ENCODE measurements at regions not wholly inside any gene's neighbourhood (a gene's known extent, or its start where the extent isn't known, plus 50 kb on each side); places are given as distances from the start of the nearest gene placed in this dataset.
"Not testable (repeated sequence)": the region's sequence is repeated elsewhere in the genome, so short reads cannot be mapped to it uniquely, and the experiment has no call there.

GRCh38 chr2:34153484-34153883, 554.4 kb upstream of the FAM98A start:
- H3K4me3 Mint-ChIP-seq: no peak overlapping the region
- H3K27me3 ChIP-seq (ENCODE audit: insufficient read depth, low read length): no peaks in the 10 kb centered on the region
- H3K4me1 ChIP-seq (ENCODE audit: insufficient read depth, low read length): no peaks in the 10 kb centered on the region
- H3K4me1 Mint-ChIP-seq: no peaks in the 10 kb centered on the region
- ChIA-PET POLR2A (ENCODE audit: partially characterized antibody) (no interaction called here), CTCF (ENCODE audit: partially characterized antibody) (no interaction called here)
- no peaks in the 10 kb centered on the region for H3K36me3 ChIP-seq (ENCODE audit: insufficient read depth, low read length)
- H3K27ac ChIP-seq (ENCODE audit: low read depth, low read length): no peak overlapping the region
- intact Hi-C loops (cut with micrococcal nuclease): no loop called here
- DNase-seq: no peak
- H3K36me3 Mint-ChIP-seq: no peaks in the 10 kb centered on the region
- no peak overlapping the region for H3K27ac Mint-ChIP-seq
- peaks cover 0 to 11% (median 4%) of the 10 kb centered on the region in 8 donors for H3K9me3 Mint-ChIP-seq
- H3K9me3 ChIP-seq (ENCODE audit: control insufficient read depth in 1 of 2, low read length in 2 of 2): no peaks in the 10 kb centered on the region
- no peaks in the 10 kb centered on the region for H3K27me3 Mint-ChIP-seq
- H3K4me3 ChIP-seq (ENCODE audit: low read length in 2 of 2): no peak overlapping the region

GRCh38 chr2:34147780-34148179, 548.7 kb upstream of the FAM98A start:
- H3K27me3 ChIP-seq (ENCODE audit: insufficient read depth, low read length): no peaks in the 10 kb centered on the region
- DNase-seq: no peak
- H3K36me3 ChIP-seq (ENCODE audit: insufficient read depth, low read length): no peaks in the 10 kb centered on the region
- H3K9me3 ChIP-seq (ENCODE audit: control insufficient read depth in 1 of 2, low read length in 2 of 2): no peaks in the 10 kb centered on the region
- no peaks in the 10 kb centered on the region for H3K36me3 Mint-ChIP-seq
- no peaks in the 10 kb centered on the region for H3K4me1 ChIP-seq (ENCODE audit: insufficient read depth, low read length)
- H3K4me3 Mint-ChIP-seq: no peak overlapping the region
- POLR2A ChIA-PET (ENCODE audit: partially characterized antibody): no interaction called here
- intact Hi-C loops (cut with micrococcal nuclease): no loop called here
- H3K27me3 Mint-ChIP-seq: no peaks in the 10 kb centered on the region
- no peak overlapping the region for H3K27ac ChIP-seq (ENCODE audit: low read depth, low read length)
- H3K27ac Mint-ChIP-seq: no peak overlapping the region
- CTCF ChIA-PET (ENCODE audit: partially characterized antibody): no interaction called here
- H3K4me1 Mint-ChIP-seq: no peaks in the 10 kb centered on the region
- H3K9me3 Mint-ChIP-seq: peaks cover 0 to 11% (median 4%) of the 10 kb centered on the region in 8 donors
- H3K4me3 ChIP-seq (ENCODE audit: low read length in 2 of 2): no peak overlapping the region

- no peaks in the 10 kb centered on the region for H3K36me3 Mint-ChIP-seq
- no peaks in the 10 kb centered on the region for H3K4me1 Mint-ChIP-seq
- no peak overlapping the region for H3K4me3 Mint-ChIP-seq
- CTCF ChIA-PET (ENCODE audit: partially characterized antibody): no interaction called here
- Histone ChIP-seq H3K27me3 (ENCODE audit: insufficient read depth, low read length) (no peaks in the 10 kb centered on the region), H3K27ac (ENCODE audit: low read depth, low read length) (no peak overlapping the region), H3K9me3 (ENCODE audit: control insufficient read depth in 1 of 2, low read length in 2 of 2) (no peaks in the 10 kb centered on the region), H3K36me3 (ENCODE audit: insufficient read depth, low read length) (no peaks in the 10 kb centered on the region), H3K4me1 (ENCODE audit: insufficient read depth, low read length) (no peaks in the 10 kb centered on the region), H3K4me3 (ENCODE audit: low read length in 2 of 2) (no peak overlapping the region)
- H3K9me3 Mint-ChIP-seq: peaks cover 0 to 2% (median 0%) of the 10 kb centered on the region in 8 donors
- no peaks in the 10 kb centered on the region for H3K27me3 Mint-ChIP-seq
- POLR2A ChIA-PET (ENCODE audit: partially characterized antibody): no interaction called here
- H3K27ac Mint-ChIP-seq: no peak overlapping the region
- intact Hi-C loops (cut with micrococcal nuclease): no loop called here
- no peak for DNase-seq
Observed at GRCh38 chr2:34143149-34143548, 544.0 kb upstream of the FAM98A start.

GRCh38 chr2:34142531-34143008, 543.5 kb upstream of the FAM98A start:
- not testable (repeated sequence) for H3K4me1 Mint-ChIP-seq

GRCh38 chr2:34133065-34133464, 534.0 kb upstream of the FAM98A start:
- H3K4me1 Mint-ChIP-seq; H3K9me3 ChIP-seq (ENCODE audit: control insufficient read depth in 1 of 2, low read length in 2 of 2); H3K36me3 ChIP-seq (ENCODE audit: insufficient read depth, low read length); H3K27me3 ChIP-seq (ENCODE audit: insufficient read depth, low read length); H3K27ac Mint-ChIP-seq; H3K4me3 ChIP-seq (ENCODE audit: low read length in 2 of 2); DNase-seq; H3K27me3 Mint-ChIP-seq; POLR2A ChIA-PET (ENCODE audit: partially characterized antibody); H3K4me1 ChIP-seq (ENCODE audit: insufficient read depth, low read length); H3K27ac ChIP-seq (ENCODE audit: low read depth, low read length); intact Hi-C loops (cut with micrococcal nuclease); H3K36me3 Mint-ChIP-seq; H3K4me3 Mint-ChIP-seq; CTCF ChIA-PET (ENCODE audit: partially characterized antibody): not testable (repeated sequence)
- H3K9me3 Mint-ChIP-seq: peaks cover 0 to 12% (median 4%) of the 10 kb centered on the region in 8 donors

More at GRCh38 chr2:34142531-34143008, 543.5 kb upstream of the FAM98A start:
- H3K27me3 Mint-ChIP-seq; H3K36me3 Mint-ChIP-seq; CTCF ChIA-PET (ENCODE audit: partially characterized antibody); H3K9me3 Mint-ChIP-seq; H3K36me3 ChIP-seq (ENCODE audit: insufficient read depth, low read length); H3K4me3 Mint-ChIP-seq; DNase-seq; H3K9me3 ChIP-seq (ENCODE audit: control insufficient read depth in 1 of 2, low read length in 2 of 2); POLR2A ChIA-PET (ENCODE audit: partially characterized antibody); H3K4me3 ChIP-seq (ENCODE audit: low read length in 2 of 2); H3K27ac Mint-ChIP-seq; H3K27me3 ChIP-seq (ENCODE audit: insufficient read depth, low read length); intact Hi-C loops (cut with micrococcal nuclease); H3K4me1 ChIP-seq (ENCODE audit: insufficient read depth, low read length); H3K27ac ChIP-seq (ENCODE audit: low read depth, low read length): not testable (repeated sequence)

GRCh38 chr2:34126279-34126678, 527.2 kb upstream of the FAM98A start:
- Mint-ChIP-seq H3K36me3 (no peaks in the 10 kb centered on the region), H3K4me1 (no peaks in the 10 kb centered on the region), H3K27ac (no peak overlapping the region), H3K9me3 (peaks cover 0 to 15% (median 3%) of the 10 kb centered on the region in 8 donors), H3K4me3 (no peak overlapping the region), H3K27me3 (no peaks in the 10 kb centered on the region)
- ChIA-PET POLR2A (ENCODE audit: partially characterized antibody) (no interaction called here), CTCF (ENCODE audit: partially characterized antibody) (no interaction called here)
- no peaks in the 10 kb centered on the region for H3K36me3 ChIP-seq (ENCODE audit: insufficient read depth, low read length)
- H3K4me1 ChIP-seq (ENCODE audit: insufficient read depth, low read length): no peaks in the 10 kb centered on the region
- no peak overlapping the region for H3K4me3 ChIP-seq (ENCODE audit: low read length in 2 of 2)
- DNase-seq: no peak
- no peak overlapping the region for H3K27ac ChIP-seq (ENCODE audit: low read depth, low read length)
- no peaks in the 10 kb centered on the region for H3K27me3 ChIP-seq (ENCODE audit: insufficient read depth, low read length)
- no peaks in the 10 kb centered on the region for H3K9me3 ChIP-seq (ENCODE audit: control insufficient read depth in 1 of 2, low read length in 2 of 2)
- intact Hi-C loops (cut with micrococcal nuclease): no loop called here

- no peaks in the 10 kb centered on the region for H3K27me3 Mint-ChIP-seq
- no peaks in the 10 kb centered on the region for H3K27me3 ChIP-seq (ENCODE audit: insufficient read depth, low read length)
- no peak overlapping the region for H3K27ac Mint-ChIP-seq
- H3K4me3 ChIP-seq (ENCODE audit: low read length in 2 of 2): no peak overlapping the region
- H3K27ac ChIP-seq (ENCODE audit: low read depth, low read length): no peak overlapping the region
- ChIA-PET POLR2A (ENCODE audit: partially characterized antibody) (no interaction called here), CTCF (ENCODE audit: partially characterized antibody) (no interaction called here)
- no peaks in the 10 kb centered on the region for H3K36me3 Mint-ChIP-seq
- H3K9me3 Mint-ChIP-seq: peaks cover 0 to 12% (median 2%) of the 10 kb centered on the region in 8 donors
- H3K4me1 Mint-ChIP-seq: no peaks in the 10 kb centered on the region
- DNase-seq: no peak
- no peak overlapping the region for H3K4me3 Mint-ChIP-seq
- no peaks in the 10 kb centered on the region for H3K4me1 ChIP-seq (ENCODE audit: insufficient read depth, low read length)
- no peaks in the 10 kb centered on the region for H3K36me3 ChIP-seq (ENCODE audit: insufficient read depth, low read length)
- intact Hi-C loops (cut with micrococcal nuclease): no loop called here
- H3K9me3 ChIP-seq (ENCODE audit: control insufficient read depth in 1 of 2, low read length in 2 of 2): no peaks in the 10 kb centered on the region
Observed at GRCh38 chr2:34123996-34124785, 525.1 kb upstream of the FAM98A start.

All from CD4-positive, alpha-beta memory T cell (primary cell).